Glomerular visceral epithelial cell (primary cell): ENCODE measurements at regions not wholly inside any gene's neighbourhood (a gene's known extent, or its start where the extent isn't known, plus 50 kb on each side); places are given as distances from the start of the nearest gene placed in this dataset.

Experiments used
- DNase-seq: peaks from one replicate; pipeline ENCODE4 v3.0.0-alpha.2; 2016; ENCODE audit errors: extremely low spot score

DNA sequence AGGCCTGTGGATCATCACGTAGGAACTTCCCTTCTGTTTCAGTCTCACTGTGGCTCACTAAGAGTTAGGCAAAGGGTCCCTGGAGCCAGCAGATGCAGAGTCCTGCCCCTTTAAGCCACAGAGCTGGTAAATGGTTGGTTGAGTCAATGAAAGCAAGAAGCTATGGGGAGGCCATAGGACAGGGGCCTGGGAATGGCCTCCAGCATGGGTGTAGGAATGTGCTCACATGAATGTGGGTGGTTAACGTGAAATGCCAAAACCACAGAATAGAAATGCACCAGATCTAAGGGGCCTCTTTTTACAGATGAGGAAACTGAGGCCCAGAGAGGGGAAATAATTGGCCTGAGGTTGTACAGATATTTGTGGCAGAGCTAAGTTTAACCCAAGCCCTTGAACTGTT, 150.3 kb downstream of the TLE3 start:
- DNase-seq, result no peak

DNA sequence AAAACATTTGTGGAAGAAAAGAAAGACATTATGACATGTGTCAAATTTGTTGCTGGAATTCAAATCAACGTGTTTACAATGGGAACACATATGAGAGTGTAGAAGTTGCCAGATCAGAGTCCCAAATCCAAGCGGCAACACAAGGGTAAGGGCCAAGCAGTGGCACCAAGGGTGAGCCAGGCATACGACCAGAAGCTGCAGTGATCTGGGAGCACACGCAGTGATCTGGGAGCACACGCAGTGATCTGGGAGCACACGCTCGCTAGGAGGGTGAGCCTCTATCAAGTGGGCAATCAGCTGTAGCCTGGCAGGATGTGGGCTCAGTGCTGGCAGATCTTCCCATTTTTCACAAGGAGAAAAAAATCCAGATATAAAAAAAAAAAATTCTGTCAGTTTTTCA, 148.2 kb downstream of the TLE3 start:
- no peak for DNase-seq

DNA sequence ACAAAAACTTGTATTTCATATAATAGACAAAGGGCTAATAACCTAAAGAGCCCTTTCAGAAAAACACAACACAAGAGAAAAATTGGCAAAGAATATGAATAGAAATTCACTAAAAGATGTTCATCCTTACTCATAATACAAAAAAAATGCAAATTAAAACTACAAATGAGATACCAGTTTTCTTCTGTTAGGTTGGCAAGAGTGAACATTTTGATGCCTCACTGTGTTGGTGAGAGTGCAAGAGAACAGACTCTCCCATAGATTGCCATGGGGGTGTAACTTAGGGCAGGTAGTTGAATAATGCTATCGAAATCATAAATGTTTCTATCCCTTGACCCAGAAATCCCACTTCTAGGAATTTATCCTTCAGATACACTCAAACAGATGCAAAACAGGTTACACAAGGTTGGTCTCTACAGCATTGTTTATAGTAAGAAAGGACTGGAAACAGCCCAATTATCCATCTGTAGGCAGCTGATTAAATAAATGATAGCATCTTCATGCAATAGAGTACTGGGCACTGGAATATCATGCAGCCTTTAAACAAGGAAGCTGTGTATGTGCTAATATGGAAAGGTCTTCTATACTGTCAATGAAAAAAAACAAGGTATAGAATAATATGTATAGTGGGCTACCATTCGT, 146.3 kb downstream of the TLE3 start:
- DNase-seq, result no peak

DNA sequence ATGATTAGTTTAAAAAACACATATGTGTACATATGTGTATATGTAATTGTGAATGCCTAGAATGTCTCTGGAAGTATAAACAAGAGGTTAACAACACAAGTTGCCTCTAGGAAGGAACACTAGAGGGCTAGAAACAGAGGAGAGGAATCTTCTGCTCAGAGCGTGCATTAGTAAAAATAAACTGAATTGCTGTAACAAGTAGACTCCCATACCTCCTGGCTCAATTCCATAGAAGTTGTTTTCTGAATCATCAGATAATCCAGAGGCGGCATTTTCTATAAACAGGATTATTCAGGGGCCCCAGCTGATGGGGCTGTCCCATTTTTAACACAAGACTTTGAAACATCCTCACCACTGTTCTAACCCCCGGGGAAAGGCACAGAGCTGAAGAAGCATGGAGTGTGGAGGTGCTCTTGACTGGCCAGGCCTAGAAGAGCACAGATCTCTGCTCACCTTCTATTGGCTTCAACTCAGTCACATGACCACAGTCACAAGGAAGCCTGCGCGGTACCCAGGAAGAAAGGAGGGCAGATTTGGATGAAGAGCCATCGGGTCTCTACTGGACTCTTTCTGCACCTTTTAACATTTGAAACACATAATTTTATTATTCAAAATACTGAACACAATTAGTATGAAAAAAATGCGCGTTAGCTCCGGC, 145.7 kb downstream of the TLE3 start:
- DNase-seq, result no peak

DNA sequence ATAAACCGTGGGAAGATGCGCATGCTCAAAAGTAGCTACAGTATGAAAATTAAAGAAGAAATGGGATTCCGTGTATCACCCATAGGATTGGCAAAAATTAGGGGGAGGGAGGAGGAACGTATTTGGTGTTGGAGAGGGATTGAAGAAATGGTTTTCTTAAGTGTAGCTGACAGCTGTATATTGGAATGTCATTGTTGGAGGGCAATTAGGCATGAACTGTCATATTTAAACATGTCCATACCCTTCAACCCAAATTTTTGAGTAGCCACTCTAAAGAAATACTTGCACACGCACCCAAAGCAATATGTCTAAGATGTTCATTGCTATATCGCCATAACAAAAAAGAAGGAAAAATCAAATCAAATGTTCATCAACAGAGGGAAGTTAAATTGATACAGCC, 144.7 kb downstream of the TLE3 start:
- no peak for DNase-seq

DNA sequence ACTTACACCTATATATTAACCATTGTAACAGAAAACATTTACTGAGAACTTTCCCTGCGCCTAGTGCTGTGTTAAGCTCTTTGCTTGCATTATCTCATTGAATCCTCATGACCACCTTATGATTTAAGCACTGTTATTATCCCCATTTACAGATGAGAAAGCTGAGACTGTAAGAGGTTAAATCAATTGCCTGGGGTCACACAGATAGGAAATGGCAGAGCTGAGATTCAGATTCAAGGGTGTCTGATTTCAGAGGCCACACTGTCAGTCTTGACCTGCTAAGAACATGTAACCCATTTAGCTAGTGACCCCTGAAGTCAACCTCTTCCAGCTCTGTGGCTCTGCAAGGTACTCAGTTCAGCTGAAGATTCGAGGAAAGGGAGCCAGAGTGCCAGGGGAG, 143.9 kb downstream of the TLE3 start:
- no peak for DNase-seq

DNA sequence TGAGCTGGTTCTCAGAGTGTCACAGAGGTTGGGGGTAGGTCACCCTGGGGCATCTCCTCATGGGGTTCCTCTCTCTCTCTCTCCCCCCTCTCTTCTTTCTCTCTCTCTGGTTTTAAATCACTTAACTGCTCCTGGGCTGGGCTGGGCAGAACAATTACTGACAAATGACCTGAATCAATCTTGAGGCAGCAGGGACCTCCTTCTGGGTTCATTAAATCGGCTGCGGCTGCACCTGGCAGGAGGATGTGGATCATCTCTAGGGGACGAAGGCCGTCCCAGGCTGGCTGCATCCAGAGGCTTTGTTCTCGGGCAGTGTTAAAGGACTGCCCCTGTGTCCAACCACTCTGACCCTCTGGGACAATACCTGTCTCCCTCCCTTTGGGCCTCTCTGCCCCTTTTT, 143.1 kb downstream of the TLE3 start:
- no peak for DNase-seq

DNA sequence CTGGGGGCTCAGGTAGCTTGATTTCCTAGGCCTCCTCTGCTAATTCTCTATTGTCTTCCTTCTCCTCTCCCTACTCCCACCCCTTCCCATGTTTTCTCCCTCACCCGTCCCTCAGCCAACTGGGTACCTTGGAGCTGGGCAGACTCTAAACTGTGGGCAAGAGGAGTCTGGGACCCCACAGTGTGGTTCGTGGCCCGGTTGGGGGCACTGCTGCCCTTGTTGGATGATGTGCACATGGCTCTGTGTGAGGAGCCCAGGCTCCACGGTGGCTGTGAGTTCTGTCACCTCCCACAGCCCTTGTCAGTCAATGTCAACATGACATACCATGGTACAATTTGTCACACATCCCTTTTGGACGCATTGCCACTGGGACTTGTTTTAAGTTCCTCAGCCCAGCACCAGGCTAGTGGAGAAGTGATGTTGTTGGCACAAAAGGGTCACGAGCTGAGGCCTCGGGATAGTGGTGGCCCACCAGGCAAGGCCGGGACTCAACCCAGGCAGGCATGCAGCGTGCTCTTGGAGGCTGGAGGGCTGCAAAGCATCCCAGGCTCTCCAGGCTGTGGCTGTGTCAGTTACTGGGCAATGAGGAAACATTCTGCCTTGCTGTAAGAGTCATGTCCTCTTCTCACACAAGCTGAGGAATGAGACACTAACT, 142.3 kb downstream of the TLE3 start:
- DNase-seq, result no peak

DNA sequence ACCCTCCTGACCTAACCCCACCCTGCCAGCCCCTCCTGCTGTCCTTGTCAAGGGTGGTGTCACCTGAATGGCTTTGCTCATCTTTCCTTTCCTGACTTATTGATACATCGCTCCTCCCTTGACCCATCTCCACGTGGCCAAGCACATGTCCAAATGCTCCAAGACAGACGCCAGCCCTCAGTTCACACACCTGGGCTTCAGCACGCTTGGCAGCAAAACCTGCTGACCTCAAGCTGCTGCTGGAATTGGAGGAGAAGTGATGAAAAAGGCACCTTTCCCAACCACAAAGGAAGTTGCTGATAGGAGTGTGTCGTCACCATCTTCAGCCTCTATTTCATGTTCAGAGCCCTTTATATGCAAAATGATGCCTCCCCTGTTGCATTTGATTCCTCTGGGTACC, 141.3 kb downstream of the TLE3 start:
- no peak for DNase-seq

DNA sequence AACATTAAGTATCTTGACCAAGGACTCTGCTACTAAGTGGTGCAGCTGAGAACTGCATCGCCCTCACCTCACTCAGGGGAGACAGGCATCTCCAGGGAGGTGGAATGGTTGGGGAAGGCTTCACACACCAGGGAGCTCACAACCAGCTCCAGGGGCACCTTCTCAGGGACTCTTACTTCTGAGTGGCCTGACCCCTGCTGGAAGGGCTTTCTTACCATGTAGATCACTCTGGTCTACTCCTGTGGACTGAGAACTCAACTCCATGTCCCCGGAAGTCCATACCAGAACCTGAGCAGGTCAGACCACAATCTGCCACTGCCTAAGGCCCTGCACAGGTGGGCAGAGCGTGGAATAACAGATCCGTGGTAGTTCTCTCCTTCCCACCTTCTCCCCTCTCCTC, 140.5 kb downstream of the TLE3 start:
- no peak for DNase-seq

DNA sequence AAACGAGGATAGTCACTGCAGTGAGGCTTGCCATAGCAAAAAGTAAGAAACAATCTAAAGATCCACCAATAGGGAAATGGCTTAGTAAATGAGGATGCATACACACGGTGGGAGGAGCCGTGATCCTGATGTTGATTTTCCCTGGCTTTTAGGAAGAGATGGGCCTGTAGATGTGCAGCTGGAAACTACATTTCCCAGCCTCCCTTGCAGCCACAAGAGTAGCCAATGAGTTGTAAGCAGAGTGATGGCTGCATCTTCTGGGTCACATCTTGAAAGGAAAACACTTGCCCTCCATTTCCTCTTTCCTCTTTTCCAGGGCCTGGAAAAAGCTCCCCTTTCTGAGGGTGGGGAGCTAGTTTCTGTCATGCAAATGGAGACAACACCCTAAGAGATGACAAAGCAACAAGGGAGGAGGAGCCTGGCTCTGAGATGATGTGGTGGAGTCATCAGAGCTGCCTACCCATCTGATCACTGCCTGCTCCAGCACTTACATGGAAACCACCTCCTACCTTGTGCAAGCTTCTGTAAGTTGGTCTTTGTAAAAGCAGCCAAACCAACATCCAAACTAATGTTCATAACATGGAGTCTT, 139.1 kb downstream of the TLE3 start:
- no peak for DNase-seq

DNA sequence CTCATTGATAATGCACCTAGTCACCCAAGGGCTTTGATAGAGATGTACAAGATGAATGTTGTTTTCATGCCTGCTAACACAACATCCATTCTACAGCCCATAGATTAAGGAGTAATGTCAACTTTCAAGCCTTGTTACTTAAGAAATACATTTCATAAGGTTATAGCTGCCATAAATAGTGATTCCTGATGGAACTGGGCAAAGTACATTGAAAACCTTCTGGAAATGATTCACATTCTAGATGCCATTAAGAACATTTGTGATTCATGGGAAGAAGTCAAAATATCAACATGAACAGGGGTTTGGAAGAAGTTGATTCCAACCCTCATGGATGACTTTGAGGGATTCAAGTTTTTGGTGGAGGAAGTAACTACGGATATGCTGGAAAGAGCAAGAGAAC, 135.2 kb downstream of the TLE3 start:
- DNase-seq, result no peak

DNA sequence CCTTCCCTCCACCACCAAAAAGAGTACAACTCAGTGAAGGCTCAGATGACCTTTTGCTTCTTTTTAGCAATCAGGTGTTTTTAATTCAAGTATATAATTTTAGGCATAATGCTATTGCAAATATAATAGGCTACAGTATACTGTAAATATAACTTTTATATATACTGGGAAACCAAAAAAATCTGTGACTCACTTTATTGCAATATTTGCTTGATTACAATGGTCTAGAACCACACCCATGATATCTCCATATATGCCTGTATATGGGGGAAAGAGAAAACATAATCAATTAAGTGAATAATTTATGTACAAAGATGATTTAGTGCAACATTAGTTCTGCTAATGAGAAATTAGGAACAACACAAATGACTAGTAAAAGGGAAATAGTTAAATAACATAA, 134.3 kb downstream of the TLE3 start:
- DNase-seq, result no peak

DNA sequence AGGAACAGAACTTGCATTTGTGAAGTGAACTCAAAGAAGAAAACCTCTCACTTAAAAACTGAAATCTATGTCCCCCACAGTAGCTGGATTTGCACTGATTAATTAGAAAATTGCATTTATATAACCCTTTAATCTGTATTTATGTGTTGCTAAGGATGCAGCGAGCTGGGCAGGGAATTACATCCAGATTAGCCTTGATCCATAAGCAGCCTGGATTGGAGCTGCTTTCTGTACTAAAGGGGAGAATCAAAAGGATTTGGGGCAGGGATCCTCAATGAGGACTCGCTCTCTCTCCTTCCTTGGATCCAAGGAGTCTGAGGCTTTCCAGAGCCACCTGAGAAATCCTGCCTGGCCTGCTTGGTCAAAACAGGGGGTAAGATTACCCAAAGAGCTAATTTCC, 125.9 kb downstream of the TLE3 start:
- DNase-seq, result no peak

DNA sequence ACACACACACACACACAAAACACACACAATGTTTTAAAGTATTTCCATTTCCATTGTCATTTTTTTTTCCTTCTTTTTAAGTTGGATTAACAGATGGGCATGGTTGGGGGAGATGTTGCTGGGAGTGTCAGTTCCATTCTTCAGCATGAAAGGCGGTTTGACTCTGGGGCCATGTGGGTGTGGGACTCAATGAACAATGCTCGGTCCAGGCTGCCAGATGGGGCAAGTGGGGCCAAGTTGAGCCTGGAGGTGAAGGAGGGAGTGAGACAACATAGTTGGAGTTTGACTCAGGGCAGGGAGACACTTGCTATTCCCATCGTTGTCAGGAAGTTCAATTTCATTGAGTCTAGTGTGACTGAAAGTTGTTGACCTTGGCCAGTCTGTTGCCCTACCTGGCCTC, 125.3 kb downstream of the TLE3 start:
- no peak for DNase-seq

DNA sequence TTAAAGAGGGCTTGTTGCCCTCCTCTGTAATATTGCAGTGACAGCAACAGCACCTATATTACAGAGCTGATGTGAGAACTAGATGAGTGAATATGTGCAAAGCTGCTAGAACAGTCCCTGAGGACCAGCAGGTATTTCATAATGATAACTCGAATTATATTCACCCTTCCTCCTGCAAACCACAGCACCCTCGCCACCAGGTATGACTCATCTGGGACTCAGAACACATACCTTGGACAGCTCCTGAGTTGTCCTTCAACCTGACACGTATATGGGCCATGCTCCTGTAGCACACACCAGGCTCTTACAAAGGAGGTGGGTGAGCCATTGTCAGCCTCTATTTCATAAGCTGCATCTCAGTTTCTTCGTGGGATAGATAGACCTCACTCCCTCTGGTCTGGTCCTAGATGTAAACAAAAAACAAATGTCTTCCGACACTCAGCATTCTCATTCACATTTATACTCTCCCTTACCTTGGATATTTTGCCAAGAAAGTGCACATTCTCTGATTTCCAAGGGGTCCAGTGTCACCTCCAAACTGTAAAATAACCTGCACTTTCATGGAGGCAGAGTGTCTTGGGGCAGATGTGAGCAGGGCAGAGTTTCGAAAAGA, 124.5 kb downstream of the TLE3 start:
- DNase-seq, result peak; percentile 55

DNA sequence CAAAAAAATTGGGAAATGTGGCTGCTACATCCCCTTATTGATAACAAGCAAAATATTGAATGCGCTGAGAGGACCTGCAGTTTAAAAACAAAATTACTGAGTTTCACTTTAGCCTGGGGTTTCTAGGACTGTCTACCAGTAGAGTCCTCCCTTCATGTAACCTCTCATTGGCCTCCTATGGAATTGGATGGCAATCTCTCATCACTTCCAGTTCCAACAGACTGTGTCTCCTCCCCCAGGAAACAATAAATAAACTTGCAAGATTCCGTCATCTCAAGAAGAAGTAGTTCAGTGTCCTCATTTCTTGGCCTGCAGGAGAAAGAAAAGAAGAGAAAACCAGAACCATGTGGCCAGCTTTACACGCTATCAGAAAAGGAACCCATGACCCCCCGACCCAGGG, 123.8 kb downstream of the TLE3 start:
- DNase-seq, result no peak

DNA sequence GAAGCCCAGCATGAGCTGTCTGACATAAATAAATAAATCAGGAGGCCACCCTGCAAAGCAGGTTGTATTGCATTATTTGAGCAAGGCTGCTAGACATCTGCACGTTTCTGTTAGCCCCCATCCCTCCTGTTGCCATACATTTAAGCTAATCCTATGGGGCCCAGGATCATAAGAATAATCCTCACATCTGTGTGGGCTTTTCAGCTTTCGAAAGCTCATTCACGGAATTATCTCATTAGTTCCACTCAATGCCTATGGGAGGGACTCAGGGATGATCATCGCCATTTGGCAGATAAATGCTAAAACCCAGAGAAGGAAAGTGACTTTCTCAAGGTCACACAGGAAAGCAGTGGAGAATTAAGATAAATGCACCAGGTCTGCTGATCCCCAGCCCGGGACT, 123.4 kb downstream of the TLE3 start:
- no peak for DNase-seq

DNA sequence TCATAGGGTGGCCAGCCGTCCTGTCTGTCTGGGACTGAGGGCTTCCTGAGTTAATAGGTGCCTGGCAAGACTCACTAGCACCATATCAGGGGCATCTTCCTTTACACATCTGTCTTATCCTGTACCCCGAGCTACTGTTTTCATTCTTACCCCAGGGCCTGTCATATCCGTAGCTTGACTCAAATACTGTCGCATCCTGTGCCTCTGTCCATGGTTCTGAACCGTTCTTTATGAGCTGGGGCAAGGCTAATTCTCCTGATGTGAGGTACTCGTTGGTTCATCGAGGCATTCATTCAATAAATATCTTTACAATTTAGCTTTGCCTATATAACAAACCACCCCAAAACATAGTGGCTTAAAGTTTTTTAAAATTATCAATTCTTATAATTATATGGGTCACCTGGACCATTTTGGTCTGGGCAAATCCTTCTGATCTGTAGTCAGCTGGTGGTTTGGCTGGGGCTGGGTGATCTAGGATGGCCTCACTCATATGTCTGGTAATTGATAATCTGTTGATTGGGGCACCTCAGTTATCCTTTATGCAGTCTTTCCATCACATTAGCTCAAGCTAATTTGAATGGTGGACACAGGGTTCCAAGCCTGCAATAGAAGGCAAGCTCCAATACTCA, 121.2 kb downstream of the TLE3 start:
- DNase-seq, result peak; percentile 47

DNA sequence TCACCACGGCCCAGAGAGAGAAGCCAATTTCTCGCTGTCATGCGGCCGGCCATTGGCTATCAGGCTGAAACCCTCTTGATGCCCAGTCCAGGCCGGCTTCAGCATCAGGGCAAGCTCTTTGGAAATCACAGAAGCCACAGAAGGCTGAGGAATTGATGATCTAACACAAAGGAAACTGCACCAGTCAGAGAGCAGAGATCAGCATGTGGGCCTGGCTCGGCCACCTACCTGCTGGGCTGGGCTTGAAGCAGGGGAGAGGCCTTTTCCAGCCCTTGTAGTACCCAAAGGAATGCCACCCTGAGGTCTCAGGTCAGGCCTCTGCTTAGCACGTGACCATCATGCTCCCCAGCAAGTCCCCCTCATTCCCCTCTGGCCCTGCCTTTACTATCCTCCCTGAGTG, 119.1 kb downstream of the TLE3 start:
- no peak for DNase-seq

DNA sequence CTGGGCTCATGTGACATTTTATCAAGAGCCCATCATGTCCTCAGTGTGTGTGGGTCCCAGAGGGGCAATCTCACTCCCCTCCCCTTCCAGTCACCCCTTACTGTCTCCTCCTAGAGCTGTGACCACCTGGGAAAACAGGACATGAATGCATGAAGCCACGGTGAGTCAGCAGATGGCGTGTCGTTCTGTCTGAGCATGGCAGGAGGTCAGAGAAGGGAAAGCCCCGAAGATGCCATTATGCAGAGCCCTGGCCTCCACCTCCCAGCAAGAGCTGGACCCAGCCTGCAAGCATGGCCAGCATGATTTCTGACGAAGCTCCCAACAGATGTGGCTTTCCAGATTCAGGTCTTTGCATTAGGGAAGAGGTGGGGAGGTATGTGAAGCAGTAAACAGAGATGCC, 118.5 kb downstream of the TLE3 start:
- DNase-seq, result peak; percentile 73

DNA sequence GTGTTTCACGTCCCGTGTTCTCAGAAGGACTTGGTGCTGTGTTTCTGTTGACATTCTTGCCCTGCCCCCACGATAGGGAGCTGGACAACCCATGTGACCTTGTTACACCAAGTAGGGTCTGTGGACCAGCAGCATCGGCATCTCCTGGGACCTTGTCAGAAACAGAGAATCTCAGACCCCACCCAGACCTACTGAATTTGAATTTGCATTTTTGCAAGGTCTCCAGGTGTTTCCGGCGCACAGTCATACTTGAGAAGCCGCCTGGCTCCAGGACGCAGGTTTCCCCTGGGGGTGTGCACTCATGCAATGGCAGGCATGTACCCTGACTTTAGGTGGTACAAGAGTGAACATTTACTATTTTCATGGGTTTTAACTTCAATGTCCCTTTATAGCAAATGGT, 117.9 kb downstream of the TLE3 start:
- no peak for DNase-seq
